ENCODE measurements at regions not wholly inside any gene's neighbourhood (a gene's known extent, or its start where the extent isn't known, plus 50 kb on each side); places are given as distances from the start of the nearest gene placed in this dataset.
"Not testable (repeated sequence)": the region's sequence is repeated elsewhere in the genome, so short reads cannot be mapped to it uniquely, and the experiment has no call there.

GRCh38 chr15:83335542-83335941 is 51.1 kb upstream of the BNC1 start:
- H3K36me3 Mint-ChIP-seq, H3K27ac Mint-ChIP-seq, H3K4me3 Mint-ChIP-seq, H3K9me3 Mint-ChIP-seq, H3K4me1 Mint-ChIP-seq, DNase-seq: not testable (repeated sequence)
- H3K27me3 Mint-ChIP-seq (ENCODE audit: low read depth in 3 of 3) = peaks cover 2 to 12% (median 8%) of the 10 kb centered on the region in 3 donors

DNA sequence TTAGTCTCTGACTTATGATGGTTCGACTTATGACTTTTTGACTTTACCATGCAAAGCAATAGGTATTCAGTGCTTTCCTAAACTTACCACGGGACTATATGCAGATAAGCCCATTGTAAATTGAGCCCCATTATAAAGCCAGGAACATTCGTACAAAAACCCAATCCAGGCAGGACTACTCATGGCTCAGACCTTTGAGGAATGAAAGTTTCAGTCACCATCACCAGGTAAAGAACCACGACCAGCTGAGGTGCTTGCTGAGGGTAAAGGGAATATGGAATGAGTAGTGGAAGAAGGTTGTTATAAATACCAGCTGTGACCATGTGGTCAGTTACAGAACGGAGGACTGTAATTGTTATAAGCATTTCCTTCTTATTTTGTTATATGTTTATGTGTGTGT is 54.9 kb upstream of the BNC1 start:
- no peaks in the 10 kb centered on the region for H3K36me3 Mint-ChIP-seq
- no peak for DNase-seq
- H3K27me3 Mint-ChIP-seq (ENCODE audit: low read depth in 3 of 3) = peaks cover 4 to 9% (median 9%) of the 10 kb centered on the region in 3 donors
- no peak overlapping the region for H3K4me3 Mint-ChIP-seq
- peaks cover 0 to 1% (median 0%) of the 10 kb centered on the region in 6 donors for H3K9me3 Mint-ChIP-seq
- H3K27ac Mint-ChIP-seq = no peak overlapping the region
- H3K4me1 Mint-ChIP-seq = no peaks in the 10 kb centered on the region

- H3K9me3 Mint-ChIP-seq = peaks cover 0 to 1% (median 0%) of the 10 kb centered on the region in 6 donors
- H3K27me3 Mint-ChIP-seq (ENCODE audit: low read depth in 3 of 3) = peaks cover 4 to 9% (median 8%) of the 10 kb centered on the region in 3 donors
- no peaks in the 10 kb centered on the region for H3K36me3 Mint-ChIP-seq
- H3K4me1 Mint-ChIP-seq = no peaks in the 10 kb centered on the region
- DNase-seq = no peak
- no peak overlapping the region for H3K4me3 Mint-ChIP-seq
- no peak overlapping the region for H3K27ac Mint-ChIP-seq
Observed at GRCh38 chr15:83340087-83340486, 55.6 kb upstream of the BNC1 start.

- no peaks in the 10 kb centered on the region for H3K36me3 Mint-ChIP-seq
- H3K4me3 Mint-ChIP-seq = no peak overlapping the region
- no peak overlapping the region for H3K27ac Mint-ChIP-seq
- no peaks in the 10 kb centered on the region for H3K4me1 Mint-ChIP-seq
- DNase-seq = no peak
- H3K9me3 Mint-ChIP-seq = no peaks in the 10 kb centered on the region
- peaks cover 3 to 7% (median 4%) of the 10 kb centered on the region in 3 donors for H3K27me3 Mint-ChIP-seq (ENCODE audit: low read depth in 3 of 3)
Observed at GRCh38 chr15:83346342-83346741, 61.9 kb upstream of the BNC1 start.

DNA sequence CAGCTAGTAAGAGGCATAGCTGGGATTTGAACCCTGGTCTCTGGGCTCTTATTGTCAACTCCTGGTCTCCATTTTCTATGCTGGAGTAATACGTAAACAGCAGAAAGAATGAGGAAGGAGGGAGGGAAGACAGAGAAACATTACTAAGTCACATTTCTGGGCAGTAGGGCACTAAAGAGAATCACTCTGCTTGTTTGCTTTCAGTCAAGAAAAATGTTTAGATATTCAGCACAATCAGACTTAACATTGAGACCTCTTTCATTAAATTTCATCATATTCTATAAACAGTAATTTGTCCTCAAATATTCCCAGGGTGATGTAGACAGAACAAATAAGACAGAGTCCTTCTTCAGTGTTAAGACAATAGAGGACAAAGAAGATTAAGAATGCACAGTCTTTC is 67.7 kb upstream of the BNC1 start:
- Mint-ChIP-seq H3K27ac (no peak overlapping the region), H3K4me3 (no peak overlapping the region), H3K4me1 (no peaks in the 10 kb centered on the region), H3K36me3 (no peaks in the 10 kb centered on the region), H3K9me3 (no peaks in the 10 kb centered on the region), H3K27me3 (ENCODE audit: low read depth in 3 of 3) (peaks cover 3 to 5% (median 3%) of the 10 kb centered on the region in 3 donors)
- no peak for DNase-seq

- no peak overlapping the region for H3K27ac Mint-ChIP-seq
- H3K27me3 Mint-ChIP-seq (ENCODE audit: low read depth in 3 of 3) = peaks cover 2 to 8% (median 3%) of the 10 kb centered on the region in 3 donors
- no peak overlapping the region for H3K4me3 Mint-ChIP-seq
- DNase-seq = no peak
- peaks cover 0 to 2% (median 0%) of the 10 kb centered on the region in 6 donors for H3K9me3 Mint-ChIP-seq
- H3K36me3 Mint-ChIP-seq = no peaks in the 10 kb centered on the region
- no peaks in the 10 kb centered on the region for H3K4me1 Mint-ChIP-seq
Observed at GRCh38 chr15:83356501-83357399, 72.3 kb upstream of the BNC1 start.

GRCh38 chr15:83358972-83359564 is 74.6 kb upstream of the BNC1 start:
- no peak overlapping the region for H3K27ac Mint-ChIP-seq
- H3K9me3 Mint-ChIP-seq = peaks cover 0 to 2% (median 0%) of the 10 kb centered on the region in 6 donors
- DNase-seq = no peak
- H3K4me3 Mint-ChIP-seq = no peak overlapping the region
- peaks cover 0 to 10% (median 3%) of the 10 kb centered on the region in 3 donors for H3K27me3 Mint-ChIP-seq (ENCODE audit: low read depth in 3 of 3)
- no peaks in the 10 kb centered on the region for H3K36me3 Mint-ChIP-seq
- no peaks in the 10 kb centered on the region for H3K4me1 Mint-ChIP-seq

- H3K27me3 Mint-ChIP-seq (ENCODE audit: low read depth in 3 of 3) = peaks cover 7 to 26% (median 7%) of the 10 kb centered on the region in 3 donors
- H3K36me3 Mint-ChIP-seq = no peaks in the 10 kb centered on the region
- peaks cover 0 to 4% (median 0%) of the 10 kb centered on the region in 6 donors for H3K9me3 Mint-ChIP-seq
- peaks cover 9 to 15% of the 10 kb centered on the region in 2 donors for H3K4me1 Mint-ChIP-seq
- H3K4me3 Mint-ChIP-seq = no peak overlapping the region
- DNase-seq = no peak
- no peak overlapping the region for H3K27ac Mint-ChIP-seq
Observed at GRCh38 chr15:83362706-83363105, 78.2 kb upstream of the BNC1 start.

- Mint-ChIP-seq H3K27ac (no peak overlapping the region), H3K4me1 (peaks cover 9 to 15% of the 10 kb centered on the region in 2 donors), H3K9me3 (peaks cover 0 to 7% (median 0%) of the 10 kb centered on the region in 6 donors), H3K4me3 (peak overlapping the region in 1 of 5 donors; percentile 12), H3K36me3 (no peaks in the 10 kb centered on the region), H3K27me3 (ENCODE audit: low read depth in 3 of 3) (peaks cover 8 to 23% (median 11%) of the 10 kb centered on the region in 3 donors)
- DNase-seq = no peak
Observed at GRCh38 chr15:83364501-83364900, 80.0 kb upstream of the BNC1 start.

DNA sequence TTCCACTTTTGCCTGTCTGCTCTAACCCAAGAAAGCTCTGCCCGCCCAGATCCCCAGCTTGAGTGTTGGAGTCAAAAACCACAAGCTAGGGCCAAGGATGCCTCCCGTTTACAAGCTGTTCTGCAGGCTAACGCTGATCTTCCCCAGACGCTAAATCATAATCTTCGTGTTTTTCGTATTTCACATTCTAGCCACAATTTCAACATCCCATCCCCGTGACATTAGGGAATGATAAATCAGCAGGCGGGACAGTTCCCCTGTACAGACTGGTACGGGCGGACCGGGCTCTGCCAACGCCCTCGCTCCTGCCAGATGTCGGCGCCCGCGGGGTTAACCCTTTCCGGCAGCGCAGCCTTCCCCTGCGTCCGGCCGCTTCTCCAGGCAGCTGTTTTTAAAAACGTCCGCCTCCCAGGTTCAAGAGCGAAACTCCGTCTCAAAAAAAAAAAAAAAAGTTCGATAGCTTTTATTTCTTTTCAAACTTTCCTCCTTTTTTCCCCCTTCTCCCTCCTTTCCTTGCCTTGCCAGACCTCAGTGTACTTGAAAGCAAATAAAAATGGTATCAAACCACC is 81.0 kb upstream of the BNC1 start:
- peak overlapping the region; percentile 61 to 80 (median 74) for H3K4me3 Mint-ChIP-seq
- H3K9me3 Mint-ChIP-seq = peaks cover 0 to 7% (median 0%) of the 10 kb centered on the region in 6 donors
- H3K36me3 Mint-ChIP-seq = no peaks in the 10 kb centered on the region
- no peak overlapping the region for H3K27ac Mint-ChIP-seq
- DNase-seq = no peak
- H3K4me1 Mint-ChIP-seq = peaks cover 9 to 15% of the 10 kb centered on the region in 2 donors
- H3K27me3 Mint-ChIP-seq (ENCODE audit: low read depth in 3 of 3) = peaks cover 8 to 23% (median 12%) of the 10 kb centered on the region in 3 donors

DNA sequence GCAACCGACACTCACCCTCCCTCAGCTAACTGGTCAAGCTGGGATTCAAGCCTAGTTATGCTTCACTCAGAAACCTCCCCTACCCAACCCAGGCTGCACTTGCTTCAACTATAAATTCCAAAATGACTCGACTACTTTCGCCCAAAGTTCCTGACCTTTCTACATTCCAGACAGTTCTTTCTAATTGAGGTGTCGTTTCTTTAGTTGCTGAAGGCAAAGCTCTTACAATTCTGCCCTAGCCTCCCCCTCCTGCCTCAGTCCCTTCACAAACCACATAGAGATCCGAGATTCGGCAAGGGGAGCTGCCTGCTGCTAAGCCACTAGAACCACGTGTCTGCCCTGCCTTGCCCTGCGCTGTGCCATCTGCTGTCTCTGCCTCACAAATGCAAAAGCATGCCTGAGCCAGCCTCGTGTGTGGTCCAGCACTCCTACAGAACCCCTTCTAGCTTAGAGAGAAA is 74.7 kb upstream of the SH3GL3 start:
- peak overlapping the region in 1 of 5 donors; percentile 17 for H3K4me3 Mint-ChIP-seq
- peaks cover 0 to 5% (median 0%) of the 10 kb centered on the region in 6 donors for H3K9me3 Mint-ChIP-seq
- no peaks in the 10 kb centered on the region for H3K36me3 Mint-ChIP-seq
- H3K4me1 Mint-ChIP-seq = no peaks in the 10 kb centered on the region
- no peak overlapping the region for H3K27ac Mint-ChIP-seq
- H3K27me3 Mint-ChIP-seq (ENCODE audit: low read depth in 3 of 3) = peaks cover 7 to 22% (median 9%) of the 10 kb centered on the region in 3 donors
- no peak for DNase-seq

- Mint-ChIP-seq H3K36me3 (no peaks in the 10 kb centered on the region), H3K27me3 (ENCODE audit: low read depth in 3 of 3) (peaks cover 8 to 20% (median 19%) of the 10 kb centered on the region in 3 donors), H3K4me3 (no peak overlapping the region), H3K27ac (no peak overlapping the region), H3K4me1 (no peaks in the 10 kb centered on the region), H3K9me3 (peaks cover 0 to 4% (median 0%) of the 10 kb centered on the region in 6 donors)
- no peak for DNase-seq
Observed at GRCh38 chr15:83378921-83379578, 68.1 kb upstream of the SH3GL3 start.

DNA sequence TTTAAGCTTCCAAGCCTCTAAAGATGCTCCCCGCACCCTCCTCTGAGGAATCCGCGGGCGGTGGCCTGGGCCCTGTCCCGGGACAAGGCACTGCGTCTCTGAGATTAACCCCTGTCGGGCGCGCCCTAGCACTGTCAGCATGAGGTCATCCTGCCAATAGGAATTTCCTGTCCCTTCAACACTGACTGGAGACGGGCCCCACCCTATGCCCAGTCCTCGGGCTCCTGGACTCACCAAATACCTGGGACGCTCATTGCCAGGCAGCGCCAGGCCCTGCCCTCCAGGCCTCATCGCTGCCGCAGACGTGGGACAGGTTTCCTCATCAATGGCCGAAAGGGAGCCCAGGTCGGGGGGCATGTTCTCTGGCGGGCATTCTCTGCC is 67.6 kb upstream of the SH3GL3 start:
- Mint-ChIP-seq H3K36me3 (no peaks in the 10 kb centered on the region), H3K9me3 (peaks cover 0 to 4% (median 0%) of the 10 kb centered on the region in 6 donors), H3K27me3 (ENCODE audit: low read depth in 3 of 3) (peaks cover 8 to 19% (median 17%) of the 10 kb centered on the region in 3 donors), H3K27ac (no peak overlapping the region), H3K4me1 (no peaks in the 10 kb centered on the region), H3K4me3 (no peak overlapping the region)
- DNase-seq = no peak

All from immature natural killer cell (primary cell).